IMR-90 (cell line): ENCODE measurements at regions not wholly inside any gene's neighbourhood (a gene's known extent, or its start where the extent isn't known, plus 50 kb on each side); places are given as distances from the start of the nearest gene placed in this dataset.

ENCODE experiments used
- ATAC-seq: fragments of 200-7000 bp; cut with Tn5 transposase; 2 replicates; pipeline ENCODE4 v1.9.1; 2020; ENCODE audit warnings: low read depth, mild to moderate bottlenecking, moderate library complexity
- BruUV-seq: library from RNA; stranded (reverse); fragments of 400-500 nt; replicated peaks from 2 replicates; lab custom pipeline; 2021; lab: Mats Ljungman, UMichigan
- CTCF ChIA-PET: fragments of 300-600 bp; formaldehyde crosslinking; extraction: SDS; loops from one replicate; lab custom pipeline; 2021; ENCODE audit warnings: antibody characterized with exemption; lab: Yijun Ruan, JAX
- POLR2A ChIA-PET: fragments of 300-600 bp; sonication (Branson Sonifier 250); formaldehyde crosslinking; loops from one replicate; lab custom pipeline; 2022; ENCODE audit warnings: antibody characterized with exemption; ENCODE audit not compliant: unreplicated experiment; lab: Charles Lee
- DNase-seq: peaks from one replicate; pipeline ENCODE4 v3.0.0; 2013
- H2AFZ ChIP-seq: replicated peaks from 2 replicates; pipeline ENCODE3; 2013; ENCODE audit warnings: low read length, mild to moderate bottlenecking; ENCODE audit not compliant: poor library complexity
- H2AK5ac ChIP-seq: 2 replicates; pipeline ENCODE4 v1.6.1; 2013; ENCODE audit warnings: low read depth, low read length, inconsistent platforms
- H2AK9ac ChIP-seq: replicated peaks from 2 replicates; pipeline ENCODE3; 2013; ENCODE audit warnings: mild to moderate bottlenecking, low read depth, low read length, moderate library complexity; ENCODE audit not compliant: poor library complexity
- H2BK120ac ChIP-seq: 2 replicates; pipeline ENCODE4 v1.6.1; 2013; ENCODE audit warnings: low read depth, low read length, inconsistent platforms
- H2BK15ac ChIP-seq: 3 replicates; pipeline ENCODE4 v1.6.1; 2013; ENCODE audit warnings: low read depth, low read length, inconsistent platforms
- H2BK20ac ChIP-seq: 2 replicates; pipeline ENCODE4 v1.6.1; 2013; ENCODE audit warnings: low read depth, mild to moderate bottlenecking, inconsistent platforms, low read length, moderate library complexity
- H2BK5ac ChIP-seq: 2 replicates; pipeline ENCODE4 v1.6.1; 2013; ENCODE audit warnings: mild to moderate bottlenecking, low read depth, low read length, inconsistent platforms; ENCODE audit not compliant: poor library complexity, severe bottlenecking
- H3K14ac ChIP-seq: replicated peaks from 2 replicates; pipeline ENCODE4 v1.6.1; 2013; ENCODE audit warnings: low read depth, low read length, inconsistent platforms
- H3K18ac ChIP-seq: 2 replicates; pipeline ENCODE4 v1.6.1; 2013; ENCODE audit warnings: low read depth, low read length, control low read depth
- H3K23ac ChIP-seq: 2 replicates; pipeline ENCODE4 v1.6.1; 2013; ENCODE audit warnings: low read depth, low read length, inconsistent platforms
- H3K27ac ChIP-seq: 2 replicates; pipeline ENCODE4 v1.5.1; 2013; ENCODE audit warnings: mild to moderate bottlenecking, control low read depth, low read length; ENCODE audit not compliant: insufficient read depth
- H3K27me3 ChIP-seq: 2 replicates; pipeline ENCODE4 v1.6.1; 2013; ENCODE audit warnings: low read length; ENCODE audit not compliant: control insufficient read depth, insufficient read depth
- H3K36me3 ChIP-seq: 2 replicates; pipeline ENCODE4 v1.6.1; 2013; ENCODE audit warnings: low read length, mixed read lengths; ENCODE audit not compliant: control insufficient read depth, insufficient read depth
- H3K4ac ChIP-seq: 2 replicates; pipeline ENCODE4 v1.6.1; 2013; ENCODE audit warnings: low read depth, low read length, inconsistent platforms
- H3K4me1 ChIP-seq: 2 replicates; pipeline ENCODE4 v1.6.1; 2013; ENCODE audit warnings: low read length, mixed read lengths; ENCODE audit not compliant: control insufficient read depth, insufficient read depth
- H3K4me2 ChIP-seq: 2 replicates; pipeline ENCODE4 v1.6.1; 2013; ENCODE audit warnings: low read depth, mild to moderate bottlenecking, control low read depth, low read length, moderate library complexity
- H3K4me3 ChIP-seq: 2 replicates; pipeline ENCODE4 v1.5.1; 2013; ENCODE audit warnings: low read depth, mild to moderate bottlenecking, control low read depth, low read length, moderate library complexity; ENCODE audit not compliant: insufficient read depth
- H3K56ac ChIP-seq: 2 replicates; pipeline ENCODE4 v1.6.1; 2013; ENCODE audit warnings: low read length, inconsistent platforms; ENCODE audit not compliant: insufficient read depth; ENCODE audit errors: extremely low read depth
- H3K79me1 ChIP-seq, 2 experiments: 2 replicates each; pipeline ENCODE4 v1.6.1; 2013; ENCODE audit warnings: low read length in 2 of 2, inconsistent platforms in 1 of 2, low read depth in 1 of 2
- H3K9ac ChIP-seq: 2 replicates; pipeline ENCODE4 v1.6.1; 2013; ENCODE audit warnings: low read depth, low read length, control low read depth
- H3K9me1 ChIP-seq: 2 replicates; pipeline ENCODE4 v1.6.1; 2013; ENCODE audit warnings: low read length, inconsistent platforms; ENCODE audit not compliant: insufficient read depth
- H3K9me3 ChIP-seq: 2 replicates; pipeline ENCODE4 v1.6.1; 2013; ENCODE audit warnings: low read length; ENCODE audit not compliant: control insufficient read depth, insufficient read depth
- H4K20me1 ChIP-seq: 2 replicates; pipeline ENCODE4 v1.6.1; 2013; ENCODE audit warnings: low read length, inconsistent platforms; ENCODE audit not compliant: insufficient read depth
- H4K5ac ChIP-seq: 2 replicates; pipeline ENCODE4 v1.6.1; 2013; ENCODE audit warnings: mild to moderate bottlenecking, low read depth, low read length, control low read depth
- H4K8ac ChIP-seq, 2 experiments: 2 replicates each; pipeline ENCODE4 v1.6.1; 2013; ENCODE audit warnings: low read depth in 2 of 2, low read length in 2 of 2, control low read depth in 1 of 2, inconsistent platforms in 1 of 2
- H4K91ac ChIP-seq: 2 replicates; pipeline ENCODE4 v1.6.1; 2013; ENCODE audit warnings: low read depth, low read length, inconsistent platforms; ENCODE audit not compliant: insufficient read depth
- BHLHE40 ChIP-seq: fragments of 150-350 bp; IDR thresholded peaks from 2 replicates; pipeline ENCODE4 v1.6.1; 2016; ENCODE audit warnings: mild to moderate bottlenecking, low read depth, low read length
- CEBPB ChIP-seq: IDR thresholded peaks from 2 replicates; pipeline ENCODE4 v1.6.1; 2012; ENCODE audit warnings: low read depth, low read length, improper control_type of control experiment
- FOS ChIP-seq: fragments of 150-350 bp; IDR thresholded peaks from 2 replicates; pipeline ENCODE4 v1.6.1; 2016; ENCODE audit warnings: low read depth, low read length
- MAFK ChIP-seq: IDR thresholded peaks from 2 replicates; pipeline ENCODE4 v1.6.1; 2012; ENCODE audit warnings: low read depth, low read length, improper control_type of control experiment
- MAZ ChIP-seq: IDR thresholded peaks from 2 replicates; pipeline ENCODE4 v1.6.1; 2012; ENCODE audit warnings: low read depth, mild to moderate bottlenecking, low read length, improper control_type of control experiment, moderate library complexity, borderline replicate concordance
- MXI1 ChIP-seq: IDR thresholded peaks from 2 replicates; pipeline ENCODE4 v1.6.1; 2012; ENCODE audit warnings: low read depth, mild to moderate bottlenecking, low read length, moderate library complexity, borderline replicate concordance
- POLR2A ChIP-seq: IDR thresholded peaks from 2 replicates; pipeline ENCODE4 v1.6.1; 2012; ENCODE audit warnings: mild to moderate bottlenecking, low read depth, low read length
- RAD21 ChIP-seq: IDR thresholded peaks from 2 replicates; pipeline ENCODE4 v1.6.1; 2012; ENCODE audit warnings: low read length, improper control_type of control experiment
- RCOR1 ChIP-seq: IDR thresholded peaks from 2 replicates; pipeline ENCODE4 v1.6.1; 2012; ENCODE audit warnings: mild to moderate bottlenecking, low read length, improper control_type of control experiment; ENCODE audit not compliant: insufficient replicate concordance
- RFX5 ChIP-seq: IDR thresholded peaks from 2 replicates; pipeline ENCODE4 v1.8.0; 2012; ENCODE audit warnings: low read depth, mild to moderate bottlenecking, low read length, moderate library complexity
- SMC3 ChIP-seq: fragments of 150-350 bp; IDR thresholded peaks from 2 replicates; pipeline ENCODE4 v1.6.1; 2016; ENCODE audit warnings: low read depth, mild to moderate bottlenecking, antibody characterized with exemption, low read length, moderate library complexity
- dilution Hi-C: fragments of 300-500 bp; cut with HindIII; formaldehyde crosslinking; loops from one replicate; pipeline ENCODE4 v1.14.3; 2018; ENCODE audit warnings: low sequenced_read_pairs; ENCODE audit not compliant: unreplicated experiment
- in situ Hi-C: fragments of 300-500 bp; cut with MboI; formaldehyde crosslinking; loops from 3 replicates; pipeline ENCODE4 v1.14.3; 2019; ENCODE audit warnings: low sequenced_read_pairs, inconsistent platforms, mixed read lengths
- intact Hi-C: fragments of 100-400 bp; cut with micrococcal nuclease; formaldehyde crosslinking; loops from 2 replicates; pipeline ENCODE4 v1.10.0; 2022
- TF ChIP-seq, protein P1 (sequence below): conservative IDR thresholded peaks from 2 replicates; pipeline ENCODE4 v1.5.1; 2012; ENCODE audit warnings: mild to moderate bottlenecking, low read depth, low read length, improper control_type of control experiment
- TF ChIP-seq, protein P2 (sequence below): fragments of 150-350 bp; IDR thresholded peaks from 2 replicates; pipeline ENCODE4 v1.6.1; 2016; ENCODE audit warnings: low read depth, mild to moderate bottlenecking, low read length, moderate library complexity, borderline replicate concordance
- TF ChIP-seq, protein P3 (sequence below): fragments of 150-350 bp; IDR thresholded peaks from 2 replicates; pipeline ENCODE4 v1.6.1; 2017; ENCODE audit warnings: mild to moderate bottlenecking, antibody characterized with exemption, low read length, low read depth

DNA sequence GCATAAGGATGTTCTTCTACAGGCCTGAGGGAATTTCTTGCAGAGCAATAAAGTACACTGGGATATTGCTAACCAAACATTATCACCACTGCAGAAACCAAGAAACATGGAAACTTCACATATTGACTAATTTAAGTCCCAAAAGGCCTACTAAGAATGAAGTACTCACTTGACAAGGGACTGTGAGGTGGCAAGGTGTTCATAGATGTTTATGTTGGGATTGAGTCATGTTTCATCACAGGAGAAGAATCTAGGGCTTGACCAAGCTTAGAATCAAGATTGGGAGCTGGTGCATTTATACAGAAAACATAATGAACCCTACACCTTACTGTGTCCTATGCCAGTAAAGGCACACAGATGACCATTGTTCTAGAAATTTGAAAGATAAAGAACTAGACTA, 56.7 kb upstream of the GAS1 start:
- no peaks in the 10 kb centered on the region for H4K20me1 ChIP-seq
- H2BK15ac ChIP-seq, result no peak overlapping the region
- H3K4me1 ChIP-seq, result peaks cover 4% of the 10 kb centered on the region; the same call in 1 of the 2 replicates
- no peaks in the 10 kb centered on the region for H3K36me3 ChIP-seq
- no peak overlapping the region for H3K23ac ChIP-seq
- BruUV-seq, result no TSS peak
- no peak overlapping the region for H4K91ac ChIP-seq
- no peak overlapping the region for H2AFZ ChIP-seq
- no peak overlapping the region for H3K27ac ChIP-seq
- H3K9me3 ChIP-seq, result no peaks in the 10 kb centered on the region
- H2AK5ac ChIP-seq, result no peak overlapping the region
- TF ChIP-seq RAD21 (no peak), RFX5 (no peak), MXI1 (no peak), MAZ (no peak), MAFK (no peak), FOS (no peak), RCOR1 (no peak), CEBPB (no peak), POLR2A (no peak), BHLHE40 (no peak), SMC3 (no peak)
- TF ChIP-seq, protein P1, sequence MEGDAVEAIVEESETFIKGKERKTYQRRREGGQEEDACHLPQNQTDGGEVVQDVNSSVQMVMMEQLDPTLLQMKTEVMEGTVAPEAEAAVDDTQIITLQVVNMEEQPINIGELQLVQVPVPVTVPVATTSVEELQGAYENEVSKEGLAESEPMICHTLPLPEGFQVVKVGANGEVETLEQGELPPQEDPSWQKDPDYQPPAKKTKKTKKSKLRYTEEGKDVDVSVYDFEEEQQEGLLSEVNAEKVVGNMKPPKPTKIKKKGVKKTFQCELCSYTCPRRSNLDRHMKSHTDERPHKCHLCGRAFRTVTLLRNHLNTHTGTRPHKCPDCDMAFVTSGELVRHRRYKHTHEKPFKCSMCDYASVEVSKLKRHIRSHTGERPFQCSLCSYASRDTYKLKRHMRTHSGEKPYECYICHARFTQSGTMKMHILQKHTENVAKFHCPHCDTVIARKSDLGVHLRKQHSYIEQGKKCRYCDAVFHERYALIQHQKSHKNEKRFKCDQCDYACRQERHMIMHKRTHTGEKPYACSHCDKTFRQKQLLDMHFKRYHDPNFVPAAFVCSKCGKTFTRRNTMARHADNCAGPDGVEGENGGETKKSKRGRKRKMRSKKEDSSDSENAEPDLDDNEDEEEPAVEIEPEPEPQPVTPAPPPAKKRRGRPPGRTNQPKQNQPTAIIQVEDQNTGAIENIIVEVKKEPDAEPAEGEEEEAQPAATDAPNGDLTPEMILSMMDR, result no peak
- TF ChIP-seq, protein P2, sequence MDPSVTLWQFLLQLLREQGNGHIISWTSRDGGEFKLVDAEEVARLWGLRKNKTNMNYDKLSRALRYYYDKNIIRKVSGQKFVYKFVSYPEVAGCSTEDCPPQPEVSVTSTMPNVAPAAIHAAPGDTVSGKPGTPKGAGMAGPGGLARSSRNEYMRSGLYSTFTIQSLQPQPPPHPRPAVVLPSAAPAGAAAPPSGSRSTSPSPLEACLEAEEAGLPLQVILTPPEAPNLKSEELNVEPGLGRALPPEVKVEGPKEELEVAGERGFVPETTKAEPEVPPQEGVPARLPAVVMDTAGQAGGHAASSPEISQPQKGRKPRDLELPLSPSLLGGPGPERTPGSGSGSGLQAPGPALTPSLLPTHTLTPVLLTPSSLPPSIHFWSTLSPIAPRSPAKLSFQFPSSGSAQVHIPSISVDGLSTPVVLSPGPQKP, result no peak
- TF ChIP-seq, protein P3, sequence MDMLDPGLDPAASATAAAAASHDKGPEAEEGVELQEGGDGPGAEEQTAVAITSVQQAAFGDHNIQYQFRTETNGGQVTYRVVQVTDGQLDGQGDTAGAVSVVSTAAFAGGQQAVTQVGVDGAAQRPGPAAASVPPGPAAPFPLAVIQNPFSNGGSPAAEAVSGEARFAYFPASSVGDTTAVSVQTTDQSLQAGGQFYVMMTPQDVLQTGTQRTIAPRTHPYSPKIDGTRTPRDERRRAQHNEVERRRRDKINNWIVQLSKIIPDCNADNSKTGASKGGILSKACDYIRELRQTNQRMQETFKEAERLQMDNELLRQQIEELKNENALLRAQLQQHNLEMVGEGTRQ, result no peak
- ChIA-PET CTCF (no interaction called here), POLR2A (no interaction called here)
- no peaks in the 10 kb centered on the region for H3K27me3 ChIP-seq
- ATAC-seq (no peak), DNase-seq (no peak)
- H3K9me1 ChIP-seq, result no peaks in the 10 kb centered on the region
- H2BK120ac ChIP-seq, result no peak overlapping the region
- no peak overlapping the region for H3K14ac ChIP-seq
- no peaks in the 10 kb centered on the region for H3K79me1 ChIP-seq
- no peak overlapping the region for H2BK5ac ChIP-seq
- H3K56ac ChIP-seq, result no peak overlapping the region
- H4K5ac ChIP-seq, result no peak overlapping the region
- no peak overlapping the region for H3K18ac ChIP-seq
- H2BK20ac ChIP-seq, result no peak overlapping the region
- in situ Hi-C loops (no loop called here), dilution Hi-C loops (no loop called here), intact Hi-C loops (no loop called here)
- H4K8ac ChIP-seq, result no peak overlapping the region
- H3K4me3 ChIP-seq, result no peak overlapping the region
- no peak overlapping the region for H3K4me2 ChIP-seq
- H2AK9ac ChIP-seq, result no peak overlapping the region
- no peak overlapping the region for H3K9ac ChIP-seq
- H3K4ac ChIP-seq, result no peak overlapping the region
